Muscle of back (tissue), 3 donors: ENCODE measurements at regions not wholly inside any gene's neighbourhood (a gene's known extent, or its start where the extent isn't known, plus 50 kb on each side); places are given as distances from the start of the nearest gene placed in this dataset.
A peak's percentile ranks its signal among the peaks of the same experiment; 100 is the strongest.
"Not testable (repeated sequence)": the region's sequence is repeated elsewhere in the genome, so short reads cannot be mapped to it uniquely, and the experiment has no call there.

ENCODE experiments used
- DNase-seq, 3 donors: peaks; one replicate each; pipeline versions ENCODE4 v3.0.0 to v3.0.0-alpha.2; 2013

DNA sequence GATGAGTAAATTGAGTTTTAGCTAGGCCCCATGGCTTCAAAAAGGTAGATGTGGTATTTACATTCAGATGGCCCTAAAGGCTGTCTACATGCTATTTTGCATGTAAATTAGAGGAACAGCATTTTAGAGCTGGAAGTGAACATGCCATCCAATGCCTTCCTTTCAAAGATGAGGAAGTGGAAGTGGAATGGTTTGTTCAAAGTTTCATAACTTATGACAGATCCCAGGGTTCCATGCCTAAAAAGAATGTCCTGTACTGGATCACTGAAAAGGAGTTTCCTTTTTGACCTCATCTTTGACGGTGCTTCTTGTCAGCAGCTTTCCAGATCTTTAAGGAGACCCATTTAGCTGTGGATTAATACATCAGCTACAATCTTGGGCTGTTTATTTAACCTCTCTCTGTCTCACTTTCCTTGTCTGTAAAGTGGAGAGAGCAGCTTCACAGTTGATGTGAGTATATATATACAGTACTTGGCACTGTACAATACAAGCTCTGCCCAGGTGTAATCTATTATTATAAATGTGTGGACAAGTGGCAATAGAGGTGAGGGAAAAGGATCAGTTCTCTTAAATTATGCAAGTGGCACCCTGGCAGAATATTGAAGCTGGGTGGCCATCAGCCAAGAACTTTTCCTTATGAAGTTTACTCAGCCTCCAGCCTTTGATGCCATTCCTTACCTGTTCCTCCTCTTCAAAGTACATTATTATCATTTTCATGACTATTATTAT, 68.7 kb upstream of the GOLGA8B start:
- DNase-seq = no peak

GRCh38 chr15:34650177-34650576, 66.7 kb upstream of the GOLGA8B start:
- no peak for DNase-seq

GRCh38 chr15:34648294-34648631, 64.8 kb upstream of the GOLGA8B start:
- no peak for DNase-seq

GRCh38 chr15:34647569-34648293, 64.3 kb upstream of the GOLGA8B start:
- DNase-seq = no peak

DNA sequence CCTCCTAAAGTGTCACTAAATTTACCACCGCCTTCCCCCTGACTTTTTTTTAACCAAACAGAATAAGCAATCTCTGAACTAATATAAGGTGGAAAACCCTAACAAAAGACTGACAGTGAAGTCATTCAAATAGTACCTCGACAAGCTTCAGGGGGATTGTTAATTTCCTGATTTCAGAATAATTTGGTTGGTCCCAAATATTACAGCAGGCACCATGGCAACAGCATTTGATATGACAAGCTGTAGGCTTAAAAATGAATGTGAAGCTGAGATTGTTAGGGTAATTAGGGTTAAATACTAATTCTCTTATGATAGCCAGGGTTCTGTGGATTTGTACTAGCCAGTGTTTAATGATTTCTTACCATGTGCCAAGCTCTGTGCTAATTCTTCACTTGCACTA, 63.5 kb upstream of the GOLGA8B start:
- DNase-seq = no peak

DNA sequence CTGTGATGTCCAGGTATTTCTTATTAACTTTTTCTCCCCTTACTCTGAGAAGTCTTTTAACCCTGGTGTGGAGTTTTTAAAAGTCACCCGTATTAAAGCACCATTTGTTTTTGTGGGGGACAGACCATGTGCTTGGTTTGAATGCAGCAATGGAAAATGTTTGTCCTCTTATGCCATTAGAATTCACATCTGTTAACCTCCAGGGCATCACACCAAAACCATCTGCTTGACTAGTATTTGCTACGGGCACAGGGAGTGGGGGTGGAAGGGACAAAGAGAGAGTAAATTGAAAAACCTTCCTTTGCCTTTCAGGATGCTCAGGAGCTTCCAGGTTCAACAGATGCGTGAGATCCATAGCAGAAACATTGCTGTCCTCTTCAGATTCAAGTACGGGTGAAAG, 61.4 kb upstream of the GOLGA8B start:
- no peak for DNase-seq

DNA sequence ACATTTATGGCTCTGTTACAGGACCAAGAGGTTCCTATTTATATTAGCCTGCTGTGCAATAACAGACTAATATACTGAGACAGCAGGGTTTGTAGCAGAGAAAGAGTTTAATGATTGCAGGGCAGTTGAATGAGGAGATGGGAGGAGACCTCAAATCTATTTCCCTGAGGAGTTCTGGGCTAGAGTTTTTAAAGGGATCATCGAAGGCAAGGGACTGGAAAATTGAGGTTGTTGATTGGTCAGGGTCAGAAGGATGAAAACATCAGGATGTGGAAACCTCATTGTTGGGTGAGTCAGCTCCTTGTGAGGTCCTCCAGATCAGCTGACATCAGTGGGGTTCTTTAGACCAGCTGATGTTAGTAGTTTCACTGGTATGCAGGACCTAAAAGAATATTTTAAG, 60.6 kb upstream of the GOLGA8B start:
- DNase-seq = peak in 1 of 3 donors; percentile 52

DNA sequence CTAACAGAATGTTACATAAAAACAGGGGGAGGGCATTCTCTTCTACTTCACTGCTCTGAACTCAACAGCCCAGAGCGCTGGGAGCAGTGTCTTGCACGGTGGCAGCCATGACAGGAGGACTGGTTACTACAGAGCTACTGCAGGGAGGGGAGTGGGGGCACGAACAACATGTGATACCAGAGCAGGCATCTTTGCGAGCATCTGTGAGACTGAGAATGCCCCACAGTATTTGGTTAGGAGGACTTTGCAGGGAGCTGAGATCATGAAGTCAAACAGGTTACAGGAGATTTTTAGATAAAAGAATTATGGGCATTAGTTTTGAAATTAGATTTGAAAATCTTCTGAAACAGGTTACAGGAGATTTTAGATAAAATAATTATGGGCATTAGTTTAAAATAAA, 58.8 kb upstream of the GOLGA8B start:
- DNase-seq = no peak

- no peak for DNase-seq
Observed at GRCh38 chr15:34640661-34641060, 57.2 kb upstream of the GOLGA8B start.

- no peak for DNase-seq
Observed at GRCh38 chr15:34637305-34637704, 53.9 kb upstream of the GOLGA8B start.

DNA sequence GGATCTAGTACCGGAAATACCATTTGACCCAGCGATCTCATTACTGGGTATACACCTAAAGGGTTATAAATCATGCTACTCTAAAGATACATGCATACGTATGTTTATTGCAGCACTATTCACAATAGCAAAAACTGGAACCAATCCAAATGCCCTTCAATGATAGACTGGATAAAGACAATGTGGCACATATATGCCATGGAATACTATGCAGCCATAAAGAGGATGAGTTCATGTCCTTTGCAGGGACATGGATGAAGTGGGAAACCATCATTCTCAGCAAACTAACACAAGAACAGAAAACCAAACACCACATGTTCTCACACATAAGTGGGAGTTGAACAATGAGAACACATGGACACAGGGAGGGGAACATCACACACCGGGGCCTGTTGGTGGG, 50.2 kb upstream of the GOLGA8B start:
- DNase-seq = not testable (repeated sequence)
